ENCODE measurements at regions not wholly inside any gene's neighbourhood (a gene's known extent, or its start where the extent isn't known, plus 50 kb on each side); places are given as distances from the start of the nearest gene placed in this dataset.

DNA sequence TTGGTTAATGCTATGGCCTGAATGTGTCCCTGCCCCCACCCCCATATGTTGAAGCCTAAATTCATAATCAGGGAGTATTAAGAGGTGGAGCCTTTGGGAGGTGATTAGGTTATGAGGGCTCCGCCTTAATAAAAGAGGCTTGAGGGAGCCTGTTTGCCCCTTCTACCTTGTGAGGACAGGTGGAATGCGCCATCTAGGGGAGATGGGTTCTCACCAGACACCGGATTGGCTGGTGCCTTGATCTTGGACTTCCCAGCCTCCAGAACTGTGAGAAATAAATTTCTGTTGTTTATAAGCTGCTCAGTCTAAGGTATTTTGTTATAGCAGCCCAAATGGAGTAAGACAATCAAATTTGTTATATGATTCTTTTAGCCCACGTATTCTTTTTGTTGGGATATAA is 148.3 kb downstream of the PTCSC3 start:
- DNase-seq: peak; percentile 8

DNA sequence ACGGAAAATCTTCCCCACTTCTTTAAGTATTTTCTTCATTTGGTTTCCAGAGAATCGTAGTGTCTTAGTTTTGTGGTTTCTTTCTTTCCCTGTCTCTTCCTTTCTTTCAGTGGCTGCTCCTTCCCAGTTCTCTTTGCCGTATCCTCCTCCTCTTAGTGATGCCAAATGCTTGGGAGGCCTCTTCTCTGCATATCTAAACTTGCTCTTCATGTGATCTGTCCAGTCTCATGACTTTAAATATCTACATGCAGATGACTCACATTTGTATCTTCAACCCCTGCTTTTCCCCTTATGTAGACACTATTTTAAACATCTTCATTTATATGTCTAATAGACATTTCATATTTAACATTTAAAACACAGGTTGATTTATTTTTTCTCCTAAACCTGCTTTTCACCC is 149.2 kb downstream of the PTCSC3 start:
- no peak for DNase-seq

DNA sequence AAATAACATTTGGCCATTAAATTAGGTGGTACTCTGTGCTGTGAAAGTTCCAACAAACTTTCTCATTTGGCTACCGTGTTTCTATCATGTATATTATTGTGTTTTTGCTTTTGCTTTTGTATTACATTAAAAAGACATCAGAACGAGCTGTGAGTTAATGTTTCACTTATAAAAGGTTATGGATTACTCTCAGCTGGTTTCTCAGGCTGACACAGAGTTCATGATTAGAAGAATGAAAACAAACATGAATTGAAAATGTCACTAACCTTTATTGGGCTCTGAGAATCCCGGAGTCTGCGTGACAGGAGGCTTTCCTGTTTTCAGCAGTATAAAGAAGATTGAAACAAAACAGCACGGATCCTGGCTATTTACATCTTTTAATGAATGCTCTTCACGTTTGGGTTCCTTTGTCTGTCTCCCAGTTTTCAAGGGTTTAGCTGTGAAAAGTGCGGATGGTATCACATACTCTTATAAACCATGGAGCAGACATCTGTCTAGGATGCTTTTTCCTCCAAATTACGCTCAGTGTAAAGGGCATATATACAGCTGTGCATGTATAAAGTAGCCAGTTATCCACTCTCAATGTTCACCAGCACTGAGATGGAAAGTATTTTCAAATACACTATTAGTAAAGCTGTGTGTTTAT is 153.6 kb downstream of the PTCSC3 start:
- DNase-seq: no peak

GRCh38 chr14:36021591-36022320 is 154.8 kb downstream of the PTCSC3 start:
- DNase-seq: no peak

- no peak for DNase-seq
These were observed 155.5 kb downstream of the PTCSC3 start for GRCh38 chr14:36021030-36021422.

DNA sequence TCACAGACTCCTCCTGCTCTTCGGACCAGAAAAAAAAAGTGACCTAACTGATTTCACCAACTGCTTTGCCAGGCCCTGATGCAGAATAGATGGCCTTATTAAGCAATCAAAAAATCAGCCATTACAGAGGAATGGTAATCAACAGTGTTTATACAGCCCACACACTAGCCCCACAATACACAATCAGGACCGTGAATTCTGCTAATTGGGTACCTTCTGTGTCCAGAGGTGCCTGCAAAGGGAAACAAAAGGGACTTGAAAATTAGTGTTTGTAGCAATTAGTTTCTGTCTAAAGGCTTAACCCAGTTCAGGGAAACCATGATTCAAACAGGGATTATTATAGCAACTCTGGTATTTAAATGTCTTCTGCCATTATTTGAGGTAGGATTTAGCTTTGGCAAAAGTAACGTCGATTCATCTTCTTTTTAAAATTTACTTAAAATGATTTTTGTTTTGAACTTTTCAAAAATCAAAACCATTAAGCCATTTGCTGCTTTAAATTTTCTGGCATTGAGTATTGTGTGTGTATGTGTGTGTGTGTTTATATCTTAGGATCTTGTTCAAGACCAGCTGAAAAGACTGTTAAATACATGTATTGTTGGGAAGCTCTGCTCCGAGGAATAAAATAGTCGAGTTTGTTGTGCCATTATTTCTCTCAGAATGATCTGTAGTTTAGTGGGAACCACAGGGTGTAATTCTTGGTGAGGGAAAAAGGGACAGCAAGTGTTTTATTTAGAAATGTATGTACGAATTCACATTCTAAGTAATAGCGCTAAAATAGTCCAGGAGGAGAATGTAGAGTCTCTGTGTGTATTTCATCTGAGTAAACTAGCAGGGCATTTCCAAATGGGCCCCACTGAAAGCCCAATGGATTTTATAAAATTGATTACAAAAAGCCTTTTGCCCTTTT is 156.1 kb downstream of the PTCSC3 start:
- no peak for DNase-seq

DNA sequence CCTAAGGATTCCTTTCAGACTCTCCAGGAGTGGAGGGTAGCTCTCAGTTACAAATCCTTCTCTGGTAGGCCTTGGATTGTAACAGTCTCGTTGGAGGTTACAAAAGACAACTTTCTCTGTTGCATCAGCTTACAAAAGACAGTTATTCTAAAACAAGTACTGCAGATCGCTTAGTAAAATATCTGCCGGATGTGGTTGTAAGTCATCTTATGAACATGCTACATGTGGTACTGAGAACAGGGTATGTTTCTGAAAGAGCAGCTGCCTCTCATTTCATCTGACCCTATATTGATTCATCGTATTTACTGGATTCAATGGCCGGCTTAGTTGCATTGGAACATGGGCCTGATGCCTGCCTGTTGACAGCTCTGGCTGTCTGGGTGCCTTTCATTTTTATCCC is 157.4 kb downstream of the PTCSC3 start:
- no peak for DNase-seq

DNA sequence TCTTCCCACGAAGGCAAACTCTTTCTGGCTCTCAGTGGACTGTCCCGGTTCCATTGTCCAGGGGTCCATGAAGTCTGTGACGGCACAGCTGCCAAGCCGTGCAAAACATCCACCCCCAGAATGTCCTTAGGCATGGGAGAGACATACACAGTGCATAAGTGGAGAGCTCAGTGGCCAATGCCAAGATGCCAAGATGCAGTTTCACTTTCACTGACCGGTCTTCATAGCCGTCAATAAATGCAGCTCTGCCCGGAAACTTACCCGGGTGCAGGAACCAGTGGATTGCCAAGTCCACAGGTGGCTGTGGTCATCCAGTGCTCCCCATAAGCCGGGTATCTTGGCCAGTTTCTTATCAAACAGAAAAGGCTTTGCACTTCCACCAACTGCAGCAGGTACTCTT is 162.3 kb downstream of the PTCSC3 start:
- DNase-seq: no peak

GRCh38 chr14:36013483-36013882 is 163.0 kb downstream of the PTCSC3 start:
- no peak for DNase-seq

- no peak for DNase-seq
These were observed 163.9 kb downstream of the PTCSC3 start for GRCh38 chr14:36012621-36013020.

DNA sequence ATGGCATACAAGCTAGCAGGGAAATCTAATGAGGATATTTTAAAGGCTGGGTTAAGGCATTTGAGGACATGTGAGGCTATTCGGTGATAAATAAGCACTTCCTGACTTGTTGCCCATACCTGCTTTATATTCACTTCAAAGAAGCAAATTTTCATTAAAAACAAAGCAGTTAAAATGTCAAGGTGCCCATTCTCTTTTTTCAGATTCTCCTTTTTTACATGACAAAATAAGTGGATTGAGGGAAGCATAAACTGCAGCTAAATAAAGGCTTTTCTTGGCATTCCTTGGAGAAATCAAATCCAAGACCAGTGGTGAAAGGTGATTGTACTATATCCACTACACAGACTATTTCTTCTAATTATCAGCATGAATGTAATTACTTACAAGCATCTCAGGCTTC is 166.9 kb downstream of the PTCSC3 start:
- no peak for DNase-seq

DNA sequence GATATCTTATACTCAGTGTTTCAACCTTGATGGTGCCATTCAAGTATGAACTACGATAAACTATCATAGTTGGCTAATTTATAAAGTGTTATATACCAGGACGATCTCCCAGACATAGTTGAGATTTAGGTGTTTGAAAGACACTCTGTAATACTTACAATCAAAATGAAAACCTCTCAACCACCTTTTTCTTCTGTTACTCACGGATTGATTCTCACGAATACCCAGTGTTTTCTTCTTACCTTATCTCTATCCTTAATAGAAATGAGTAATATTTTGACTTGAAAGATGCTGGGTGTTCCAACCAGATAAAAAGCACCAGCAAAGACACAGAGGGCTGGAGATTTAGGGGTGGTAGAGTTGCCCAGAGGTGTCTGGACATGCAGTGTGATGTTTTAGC is 169.9 kb downstream of the PTCSC3 start:
- DNase-seq: no peak

DNA sequence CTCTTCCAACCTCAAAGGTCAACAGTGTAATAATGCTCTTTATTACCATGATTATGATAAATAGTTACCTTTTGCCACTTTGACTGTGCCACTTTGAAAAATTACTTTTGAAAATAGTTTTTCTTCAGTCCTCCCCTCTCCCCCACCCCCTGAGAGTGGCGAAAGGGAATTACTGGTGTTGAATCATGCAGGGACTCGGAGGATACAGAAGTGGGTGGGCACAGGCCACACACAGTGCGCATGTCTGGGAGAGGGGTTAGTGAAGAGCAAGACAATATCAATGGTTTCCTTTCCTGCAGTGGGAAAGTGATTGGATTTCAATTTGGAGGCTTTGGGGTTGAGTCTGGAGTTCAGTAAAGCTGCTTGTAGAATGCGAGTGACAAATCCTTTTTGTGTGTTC is 170.9 kb downstream of the PTCSC3 start:
- no peak for DNase-seq

- DNase-seq: no peak
These were observed 174.6 kb downstream of the PTCSC3 start for GRCh38 chr14:36001936-36002335.

DNA sequence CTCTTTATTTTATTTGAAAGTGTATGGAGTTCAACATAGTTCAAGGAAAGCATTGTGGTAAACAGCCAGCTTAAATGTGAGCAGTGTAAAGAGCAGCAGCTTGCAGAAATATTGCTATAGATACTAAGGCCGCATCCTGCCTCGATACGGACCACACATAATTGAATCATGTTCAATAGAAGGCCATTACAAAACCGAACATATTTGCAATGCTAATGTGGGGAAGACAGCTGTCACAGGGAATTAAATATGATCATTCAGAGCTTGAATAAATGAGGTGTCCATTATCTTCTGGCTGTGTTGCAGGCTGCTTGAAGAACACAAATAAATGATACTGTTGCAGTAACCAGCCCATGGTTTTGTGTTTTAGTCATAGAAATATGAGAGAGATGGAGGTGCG is 173.2 kb downstream of the BRMS1L start:
- DNase-seq: no peak

DNA sequence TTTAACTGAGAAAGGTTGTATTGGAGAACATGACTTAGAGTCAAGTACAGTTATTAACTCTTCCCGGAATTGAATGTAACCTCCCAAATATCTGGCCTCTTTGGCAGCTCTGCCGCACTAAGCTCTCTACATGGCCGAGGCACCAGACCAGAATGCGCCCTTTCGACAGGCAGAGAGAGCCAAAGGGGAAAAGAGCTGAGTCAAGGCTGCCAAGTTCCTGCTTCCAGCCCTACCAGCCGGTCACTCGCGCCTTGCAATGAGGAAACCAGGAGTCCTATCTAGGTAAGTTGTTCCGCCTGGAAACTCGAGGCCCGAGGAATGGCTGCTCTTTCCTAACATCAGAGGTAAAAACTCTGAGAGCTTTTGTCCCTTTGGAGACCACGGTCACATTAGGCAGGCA is 172.2 kb downstream of the BRMS1L start:
- DNase-seq: no peak

GRCh38 chr14:35993684-35993960 is 167.5 kb downstream of the BRMS1L start:
- DNase-seq: no peak

DNA sequence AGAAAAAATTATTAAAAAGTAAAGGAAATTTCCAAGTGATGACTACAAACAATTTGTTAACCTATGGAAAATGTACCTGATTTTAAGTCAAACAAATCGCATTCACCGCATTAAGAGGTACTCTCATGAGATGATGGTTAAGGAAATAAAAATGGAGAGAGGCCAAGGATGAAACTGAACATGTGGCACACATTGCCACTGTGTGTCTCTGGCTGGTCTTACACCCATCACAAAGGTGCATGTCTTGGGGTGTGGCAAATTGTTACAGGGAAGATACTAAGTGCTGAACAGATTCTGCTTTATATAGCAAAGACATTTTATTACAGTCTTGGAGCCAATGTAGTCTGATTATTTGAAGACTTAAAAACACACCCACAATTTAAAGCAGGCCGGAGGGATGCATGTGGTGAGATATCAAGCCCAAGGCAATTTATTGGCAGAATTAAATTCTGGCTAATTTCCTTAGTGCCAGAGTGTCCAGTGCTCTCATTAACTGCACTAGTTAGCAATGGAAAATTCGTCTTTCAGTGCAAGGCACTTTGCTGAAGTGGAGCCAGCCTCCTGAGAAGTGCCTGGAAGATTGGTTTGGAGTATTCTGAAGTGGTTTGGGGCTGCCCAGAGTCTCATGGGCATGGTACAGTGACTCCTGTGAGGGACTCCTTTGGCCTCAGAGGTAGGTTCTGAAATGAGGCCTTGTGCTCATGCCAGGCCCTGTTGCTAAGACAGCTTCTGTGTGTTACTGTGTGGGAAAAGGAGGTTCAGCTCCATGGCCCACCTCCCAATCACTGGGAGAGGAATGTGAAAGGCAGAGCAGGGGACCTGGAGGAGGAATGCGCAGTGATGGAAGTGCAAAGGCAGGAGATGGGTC is 166.9 kb downstream of the BRMS1L start:
- DNase-seq: no peak

- no peak for DNase-seq
These were observed 165.2 kb downstream of the BRMS1L start for GRCh38 chr14:35991356-35991755.

GRCh38 chr14:35989736-35990135 is 163.6 kb downstream of the BRMS1L start:
- no peak for DNase-seq

- DNase-seq: no peak
These were observed 163.0 kb downstream of the BRMS1L start for GRCh38 chr14:35988972-35989690.

DNA sequence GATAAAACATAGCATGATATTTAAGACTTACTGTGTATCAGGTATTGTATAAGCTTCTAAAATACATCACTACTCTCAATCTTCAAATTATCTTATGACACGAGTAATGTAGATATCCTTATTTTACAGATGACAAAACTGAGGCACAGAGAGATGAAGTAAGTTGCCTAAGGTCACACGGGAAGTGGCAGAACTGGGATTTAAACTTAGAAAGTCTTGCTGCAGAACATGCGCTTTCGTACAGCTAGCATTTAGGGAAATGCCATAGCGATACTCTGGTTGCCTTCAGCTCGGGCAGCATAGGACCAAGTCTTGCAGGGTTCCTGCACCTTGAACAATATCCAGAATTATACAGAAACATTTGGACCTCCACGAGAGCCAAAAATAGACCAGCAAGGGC is 162.4 kb downstream of the BRMS1L start:
- no peak for DNase-seq

All from SHP77 treated with DMSO at 0.1 percent for 48 hours (cell line).